GM21447 (cell line): ENCODE measurements at regions not wholly inside any gene's neighbourhood (a gene's known extent, or its start where the extent isn't known, plus 50 kb on each side); places are given as distances from the start of the nearest gene placed in this dataset.
"Not testable (repeated sequence)": the region's sequence is repeated elsewhere in the genome, so short reads cannot be mapped to it uniquely, and the experiment has no call there.

Experiments used
- ATAC-seq: cut with Tn5 transposase; IDR thresholded peaks from one replicate; pipeline ENCODE4 v1.9.1; 2021; ENCODE audit not compliant: unreplicated experiment

DNA sequence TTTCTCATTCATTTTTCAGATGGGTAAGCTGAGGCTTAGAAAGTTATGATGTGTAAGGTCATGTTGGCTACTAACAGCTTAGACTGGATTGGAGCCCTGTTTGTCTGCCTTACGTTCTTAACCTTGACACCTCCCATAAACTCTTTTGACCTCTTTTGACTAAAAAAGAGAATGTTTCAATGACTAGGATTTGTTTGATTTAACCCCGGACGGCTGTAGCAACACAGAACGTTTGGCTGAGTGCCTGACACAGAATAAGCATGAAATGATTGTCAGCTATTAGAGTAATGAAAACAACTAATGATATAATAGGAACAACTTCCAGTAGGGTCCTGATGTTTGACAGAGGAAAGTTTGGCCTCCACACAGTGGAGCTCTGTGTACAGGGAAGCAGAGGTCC is 83.3 kb upstream of the PDZD8 start:
- no peak for ATAC-seq

GRCh38 chr10:117457932-117458331 is 82.7 kb upstream of the PDZD8 start:
- ATAC-seq, result no peak

DNA sequence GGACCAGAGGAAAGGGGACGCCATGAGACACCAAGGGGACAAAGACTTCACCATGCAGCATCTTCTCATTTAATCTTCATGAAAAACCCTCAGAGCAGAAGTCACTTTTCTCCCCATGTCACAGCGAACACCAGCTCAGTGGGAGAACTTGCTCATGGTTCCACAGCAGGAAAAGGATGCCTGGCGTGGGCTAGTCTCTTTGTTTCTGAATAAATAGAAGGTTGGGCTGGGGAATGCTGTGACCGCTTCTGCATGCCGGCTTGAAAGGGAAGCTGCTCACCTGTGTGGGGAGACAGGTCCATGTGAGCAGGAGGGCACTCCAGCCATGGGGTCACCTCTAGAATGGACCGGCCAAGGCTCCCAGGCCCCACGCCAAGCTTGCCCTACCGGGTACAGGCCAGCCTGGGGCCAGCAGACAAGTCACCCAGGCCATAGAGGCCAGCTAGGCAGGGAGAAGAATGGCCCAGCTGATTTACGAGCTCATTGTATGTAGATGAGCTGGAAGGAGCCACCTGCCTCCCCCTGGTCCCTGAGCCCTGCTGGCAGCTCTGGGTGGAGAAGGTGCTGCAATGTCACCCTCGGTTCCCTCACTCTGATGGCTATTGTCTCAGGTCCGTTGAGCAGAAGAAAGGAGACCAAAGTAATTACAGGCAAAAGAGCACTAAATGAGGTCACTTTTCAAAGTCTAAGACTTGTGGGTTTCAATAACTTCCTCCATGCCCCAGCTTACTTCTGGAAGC is 82.0 kb upstream of the PDZD8 start:
- ATAC-seq, result no peak

- ATAC-seq, result no peak
Observed at GRCh38 chr10:117455346-117455745, 80.1 kb upstream of the PDZD8 start.

- ATAC-seq, result no peak
Observed at GRCh38 chr10:117454502-117454901, 79.3 kb upstream of the PDZD8 start.

GRCh38 chr10:117453484-117453883 is 78.2 kb upstream of the PDZD8 start:
- ATAC-seq, result not testable (repeated sequence)

DNA sequence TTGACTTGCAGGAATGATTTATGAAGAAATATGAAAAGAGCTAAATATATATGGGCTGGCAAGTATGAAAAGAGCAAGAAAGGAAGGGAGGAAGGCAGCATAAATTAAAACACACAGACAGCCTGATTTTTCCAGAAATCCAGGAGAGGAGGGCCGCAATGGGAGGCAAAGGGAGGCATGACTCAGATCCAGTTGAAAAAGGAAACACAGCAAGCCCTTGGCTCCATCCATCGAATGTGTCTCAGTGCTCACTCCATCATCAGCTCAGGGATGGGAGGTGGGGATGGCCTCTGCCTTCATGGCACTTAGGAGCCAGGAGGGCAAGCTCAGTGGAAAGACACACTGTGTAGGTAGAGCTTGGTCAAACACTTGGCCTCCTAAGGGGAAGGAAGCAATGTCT is 75.7 kb upstream of the PDZD8 start:
- no peak for ATAC-seq

GRCh38 chr10:117449636-117450035 is 74.4 kb upstream of the PDZD8 start:
- ATAC-seq, result no peak

GRCh38 chr10:117448802-117449201 is 73.6 kb upstream of the PDZD8 start:
- no peak for ATAC-seq

GRCh38 chr10:117445992-117446391 is 70.8 kb upstream of the PDZD8 start:
- no peak for ATAC-seq

GRCh38 chr10:117444497-117445040 is 69.3 kb upstream of the PDZD8 start:
- no peak for ATAC-seq

DNA sequence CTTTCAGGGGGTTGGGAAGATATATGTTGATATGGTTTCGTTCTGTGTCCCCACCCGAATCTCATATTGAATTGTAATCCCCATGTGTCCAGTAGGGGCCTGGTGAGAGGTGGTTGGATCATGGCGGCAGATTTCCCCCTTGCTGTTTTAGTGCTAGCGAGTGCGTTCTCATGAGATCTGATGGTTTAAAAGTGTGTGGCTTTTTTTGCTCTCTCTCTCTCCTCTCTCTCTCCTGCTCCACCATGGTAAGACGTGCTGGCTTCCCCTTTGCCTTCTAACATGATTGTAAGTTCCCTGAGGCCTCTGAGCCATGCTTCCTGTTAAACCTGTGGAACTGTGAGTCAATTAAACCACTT is 68.4 kb upstream of the PDZD8 start:
- ATAC-seq, result no peak

DNA sequence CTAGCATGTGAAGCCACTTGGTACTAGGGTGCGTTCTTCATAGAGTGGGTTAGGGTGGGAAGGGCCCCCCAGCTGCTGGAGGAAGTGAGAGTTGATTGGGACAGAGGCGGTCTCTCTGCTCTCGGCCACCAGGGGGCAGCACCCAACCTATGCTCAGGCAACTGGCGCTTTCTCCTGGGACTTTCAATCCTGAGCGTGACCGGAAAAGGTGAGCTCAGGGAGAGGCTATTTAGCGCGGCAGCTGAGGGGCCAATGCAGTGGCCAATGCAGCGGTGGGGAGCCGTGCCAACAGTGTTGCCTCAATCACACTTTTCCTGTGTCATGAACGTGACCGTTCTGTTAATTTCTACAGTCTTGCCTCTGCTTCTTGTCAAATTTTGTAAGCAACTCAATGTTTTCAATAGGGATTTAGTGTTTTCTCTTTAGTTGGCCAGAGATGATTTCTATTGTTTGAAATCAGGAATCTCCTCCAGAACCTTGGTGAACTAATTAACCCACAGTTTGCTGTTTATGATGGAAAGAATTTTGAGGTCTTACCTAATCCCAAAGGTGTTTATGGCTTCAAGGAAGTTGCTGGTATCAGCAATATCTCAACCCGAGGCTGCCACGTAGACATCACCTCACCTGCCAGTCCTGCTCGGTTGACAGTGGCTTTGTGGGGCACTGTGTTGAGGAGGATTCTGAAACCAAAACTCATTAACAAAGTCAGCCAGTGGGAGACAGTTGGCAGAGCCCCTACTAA is 67.9 kb upstream of the PDZD8 start:
- peak; percentile 76 for ATAC-seq

DNA sequence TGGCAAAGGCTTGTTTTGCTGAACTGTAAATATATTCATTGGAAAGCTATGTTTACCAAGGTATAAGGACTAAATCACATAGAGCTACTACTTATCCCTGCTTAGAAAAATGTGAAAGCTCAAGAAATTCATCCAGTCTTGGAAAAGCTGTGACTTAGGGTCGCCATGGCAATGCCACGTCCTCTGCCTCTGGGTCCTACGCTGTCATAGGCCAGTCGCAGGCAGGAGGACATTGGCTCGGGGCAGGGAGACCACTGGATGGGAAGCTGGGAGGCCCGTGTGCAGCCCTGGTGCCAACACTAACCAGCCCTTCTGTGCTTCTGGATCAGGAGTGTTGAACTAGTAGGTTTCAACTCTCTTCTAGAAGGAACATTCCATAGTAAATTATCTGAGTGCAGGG is 67.3 kb upstream of the PDZD8 start:
- ATAC-seq, result no peak

DNA sequence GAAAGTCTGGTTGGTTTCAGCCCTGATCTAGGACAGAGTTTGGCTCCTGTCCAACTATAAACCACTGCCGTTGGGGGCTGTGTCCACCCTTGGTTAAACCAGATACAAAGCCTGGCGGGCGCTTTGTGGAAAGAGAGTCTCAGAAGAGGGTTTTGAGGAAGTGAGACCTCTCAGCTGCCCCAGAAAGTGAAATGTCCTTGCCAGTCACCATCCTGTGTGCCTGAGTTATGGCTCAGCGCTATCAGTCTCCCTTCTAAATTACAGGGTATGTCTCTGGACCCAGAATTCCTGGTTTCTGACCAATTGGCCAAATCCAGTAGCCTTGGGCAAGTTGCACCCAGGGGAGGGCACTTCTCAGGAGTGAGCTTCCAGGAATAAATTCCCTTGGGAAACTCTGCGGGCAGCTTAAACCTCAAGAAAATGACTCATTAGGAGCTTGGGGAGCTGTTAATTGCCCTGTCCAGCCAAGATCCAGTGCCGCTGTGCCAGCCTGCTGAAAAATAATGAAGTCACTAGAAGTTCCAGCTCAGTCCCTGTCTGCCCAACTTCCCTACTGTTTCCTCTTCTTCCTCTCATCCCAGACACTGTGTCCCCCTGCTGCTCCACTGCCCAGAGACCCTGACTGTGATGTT is 66.7 kb upstream of the PDZD8 start:
- peak; percentile 67 for ATAC-seq

GRCh38 chr10:117441361-117441760 is 66.1 kb upstream of the PDZD8 start:
- ATAC-seq, result no peak

DNA sequence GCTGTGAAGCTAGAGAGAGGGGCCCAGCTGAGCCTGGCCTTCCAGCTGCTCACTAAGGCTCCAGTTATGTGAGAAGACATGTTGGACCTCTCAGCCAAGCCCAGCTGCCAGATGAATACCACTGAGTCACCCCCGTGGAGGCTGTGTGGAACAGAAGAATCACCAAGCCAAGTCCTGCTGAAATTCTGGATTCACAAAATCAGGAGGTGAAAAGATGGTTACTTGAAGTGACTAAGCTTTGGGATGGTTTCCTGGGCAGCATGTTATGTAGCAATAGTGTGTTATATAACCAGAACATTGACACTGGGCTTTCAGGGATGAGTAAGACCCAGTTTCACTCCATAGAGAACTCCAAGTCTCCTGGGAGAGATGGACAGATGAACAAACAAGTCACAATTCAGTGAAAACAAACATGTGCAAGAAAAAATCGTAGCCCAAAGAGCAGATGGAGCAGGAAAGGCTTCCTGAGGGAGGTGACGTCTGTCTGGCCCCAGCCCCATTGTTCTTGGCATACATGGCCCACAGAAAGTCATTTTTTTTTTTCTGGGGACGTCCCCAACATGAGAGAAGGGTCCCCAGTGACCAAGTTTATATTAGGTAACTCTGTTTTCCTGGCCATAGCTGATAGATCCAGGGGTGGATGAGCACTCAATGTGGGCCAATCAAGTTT is 64.1 kb upstream of the PDZD8 start:
- ATAC-seq, result no peak

DNA sequence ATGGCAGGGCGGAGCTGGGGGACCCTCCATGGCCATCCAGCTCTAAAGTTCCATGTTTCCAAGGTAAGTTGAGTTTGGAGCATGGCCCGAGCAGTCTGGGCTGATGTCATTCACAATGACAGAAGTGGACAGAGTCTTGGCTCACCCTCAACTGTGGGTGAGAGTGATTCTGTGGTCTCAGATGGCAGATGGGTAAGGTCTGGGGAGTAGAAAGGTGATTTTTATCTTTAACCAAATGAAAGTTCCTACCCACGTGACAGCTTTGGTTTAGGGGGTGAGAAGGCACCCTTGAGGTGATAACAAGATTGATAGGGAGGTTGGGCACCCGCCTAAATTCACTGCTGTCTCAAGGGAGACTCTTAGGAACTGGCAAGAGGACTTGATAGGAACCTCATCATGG is 57.6 kb upstream of the PDZD8 start:
- no peak for ATAC-seq

- ATAC-seq, result no peak
Observed at GRCh38 chr10:117431160-117431559, 55.9 kb upstream of the PDZD8 start.

DNA sequence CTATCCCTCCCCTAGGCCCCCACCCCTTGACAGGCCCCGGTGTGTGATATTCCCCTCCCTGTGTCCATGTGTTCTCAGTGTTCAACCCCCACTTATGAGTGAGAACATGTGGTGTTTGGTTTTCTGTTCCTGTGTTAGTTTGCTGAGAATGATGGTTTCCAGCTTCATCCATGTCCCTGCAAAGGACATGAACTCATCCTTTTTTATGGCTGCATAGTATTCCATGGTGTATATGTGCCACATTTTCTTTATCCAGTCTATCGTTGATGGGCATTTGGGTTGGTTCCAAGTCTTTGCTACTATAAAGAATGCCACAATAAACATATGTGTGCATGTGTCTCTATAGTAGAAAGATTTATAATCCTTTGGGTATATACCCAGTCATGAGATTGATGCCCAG is 55.3 kb upstream of the PDZD8 start:
- not testable (repeated sequence) for ATAC-seq

DNA sequence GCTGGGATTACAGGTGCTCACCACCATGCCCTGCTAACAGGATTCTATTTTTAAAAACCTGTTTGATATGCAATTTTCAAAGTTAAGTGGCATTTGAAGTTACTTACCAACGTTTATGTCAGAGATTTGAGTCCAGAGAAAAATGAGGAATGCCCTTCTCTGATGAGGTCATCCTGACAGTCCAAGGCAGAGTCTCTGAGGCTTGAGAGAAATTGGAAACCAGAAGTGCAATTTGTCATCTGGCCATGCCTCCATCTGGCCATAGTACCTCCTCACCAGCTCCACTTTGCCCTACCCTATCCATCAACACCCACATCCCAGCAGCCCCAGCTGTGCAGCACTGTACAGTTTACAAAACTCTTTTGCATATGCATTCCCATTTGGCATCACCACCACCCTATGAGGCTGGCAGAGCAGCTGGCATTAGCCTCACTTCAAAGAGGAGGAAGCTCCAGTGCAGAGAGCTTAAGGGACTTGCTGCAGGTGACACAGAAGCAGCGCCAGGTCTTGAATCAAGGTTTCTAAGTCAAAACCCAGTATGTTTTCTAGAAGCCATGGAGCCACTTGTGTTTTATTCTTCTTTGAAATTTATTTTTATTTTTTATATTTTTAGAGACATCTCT is 54.5 kb upstream of the PDZD8 start:
- ATAC-seq, result no peak
